Nephron (organoid): ENCODE measurements at regions not wholly inside any gene's neighbourhood (a gene's known extent, or its start where the extent isn't known, plus 50 kb on each side); places are given as distances from the start of the nearest gene placed in this dataset.

Experiments
- H3K27ac Mint-ChIP-seq, 3 experiments: 2 replicates each; pipeline ENCODE4 v1.8.0; 2020; ENCODE audit warnings: mixed read lengths in 3 of 3, mild to moderate bottlenecking in 2 of 3, moderate library complexity in 1 of 3
- H3K27me3 Mint-ChIP-seq: 2 replicates; pipeline ENCODE4 v1.8.0; 2021; ENCODE audit warnings: low read depth, mild to moderate bottlenecking, moderate library complexity, mixed read lengths
- H3K36me3 Mint-ChIP-seq: 2 replicates; pipeline ENCODE4 v1.8.0; 2020; ENCODE audit warnings: low read depth, mixed read lengths
- H3K4me1 Mint-ChIP-seq: 2 replicates; pipeline ENCODE4 v1.8.0; 2020; ENCODE audit warnings: mixed read lengths
- H3K4me3 Mint-ChIP-seq, 3 experiments: 2 replicates each; pipeline ENCODE4 v1.8.0; 2020; ENCODE audit warnings: mild to moderate bottlenecking in 3 of 3, mixed read lengths in 3 of 3, moderate library complexity in 2 of 3
- H3K9me3 Mint-ChIP-seq: 2 replicates; pipeline ENCODE4 v1.8.0; 2020; ENCODE audit warnings: mixed read lengths
- TF ChIP-seq, protein P1 (sequence below), 3 experiments: fragments of 200-600 bp; sonication (generic); IDR thresholded peaks; one replicate each; pipeline ENCODE4 v1.5.0; 2021; ENCODE audit warnings: antibody characterized with exemption in 3 of 3; ENCODE audit not compliant: unreplicated experiment in 3 of 3

DNA sequence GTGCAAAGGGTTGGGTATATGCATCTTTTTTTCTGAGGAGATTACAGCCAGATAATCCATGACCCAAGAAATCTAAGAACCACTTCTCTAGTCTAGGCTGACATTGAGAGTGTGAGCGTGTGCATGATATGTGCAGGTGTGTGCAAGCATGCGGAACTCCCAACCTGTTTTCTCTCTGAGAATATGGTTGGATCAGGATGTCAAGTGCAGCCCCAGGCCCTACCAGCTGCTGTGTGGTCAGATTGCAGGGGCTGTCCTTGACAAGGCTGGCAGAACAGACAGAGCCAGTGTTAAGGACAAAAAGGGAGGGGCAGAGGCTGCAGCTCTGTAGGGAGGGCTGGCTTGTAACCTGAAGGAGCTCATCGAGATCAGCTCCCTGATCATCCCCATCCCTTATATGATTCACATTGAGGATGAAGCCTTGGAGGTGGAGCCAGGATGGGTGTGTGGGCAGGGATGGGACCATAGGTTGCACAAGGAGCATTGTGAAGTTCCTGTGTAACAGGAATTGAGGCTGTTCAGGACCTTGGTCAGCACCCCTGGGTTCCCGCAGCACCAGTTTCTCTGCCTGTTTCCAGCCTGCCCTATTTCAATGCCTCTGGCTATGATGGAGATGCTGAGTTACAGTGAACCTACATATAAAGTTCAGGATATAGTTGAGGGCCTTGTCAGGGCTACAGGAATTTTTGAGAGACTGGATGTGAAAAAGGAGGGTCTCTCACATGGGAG, 52.6 kb upstream of the ARAP3 start:
- peaks cover 58% of the 10 kb centered on the region for H3K27me3 Mint-ChIP-seq
- TF ChIP-seq, protein P1, sequence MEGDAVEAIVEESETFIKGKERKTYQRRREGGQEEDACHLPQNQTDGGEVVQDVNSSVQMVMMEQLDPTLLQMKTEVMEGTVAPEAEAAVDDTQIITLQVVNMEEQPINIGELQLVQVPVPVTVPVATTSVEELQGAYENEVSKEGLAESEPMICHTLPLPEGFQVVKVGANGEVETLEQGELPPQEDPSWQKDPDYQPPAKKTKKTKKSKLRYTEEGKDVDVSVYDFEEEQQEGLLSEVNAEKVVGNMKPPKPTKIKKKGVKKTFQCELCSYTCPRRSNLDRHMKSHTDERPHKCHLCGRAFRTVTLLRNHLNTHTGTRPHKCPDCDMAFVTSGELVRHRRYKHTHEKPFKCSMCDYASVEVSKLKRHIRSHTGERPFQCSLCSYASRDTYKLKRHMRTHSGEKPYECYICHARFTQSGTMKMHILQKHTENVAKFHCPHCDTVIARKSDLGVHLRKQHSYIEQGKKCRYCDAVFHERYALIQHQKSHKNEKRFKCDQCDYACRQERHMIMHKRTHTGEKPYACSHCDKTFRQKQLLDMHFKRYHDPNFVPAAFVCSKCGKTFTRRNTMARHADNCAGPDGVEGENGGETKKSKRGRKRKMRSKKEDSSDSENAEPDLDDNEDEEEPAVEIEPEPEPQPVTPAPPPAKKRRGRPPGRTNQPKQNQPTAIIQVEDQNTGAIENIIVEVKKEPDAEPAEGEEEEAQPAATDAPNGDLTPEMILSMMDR (IDR thresholded peaks at IDR 0.05; ENCODE audit: unreplicated experiment in 3 of 3): no peak
- no peaks in the 10 kb centered on the region for H3K36me3 Mint-ChIP-seq
- H3K4me3 Mint-ChIP-seq: no peak overlapping the region
- H3K9me3 Mint-ChIP-seq: no peaks in the 10 kb centered on the region
- H3K27ac Mint-ChIP-seq: no peak overlapping the region
- no peaks in the 10 kb centered on the region for H3K4me1 Mint-ChIP-seq

DNA sequence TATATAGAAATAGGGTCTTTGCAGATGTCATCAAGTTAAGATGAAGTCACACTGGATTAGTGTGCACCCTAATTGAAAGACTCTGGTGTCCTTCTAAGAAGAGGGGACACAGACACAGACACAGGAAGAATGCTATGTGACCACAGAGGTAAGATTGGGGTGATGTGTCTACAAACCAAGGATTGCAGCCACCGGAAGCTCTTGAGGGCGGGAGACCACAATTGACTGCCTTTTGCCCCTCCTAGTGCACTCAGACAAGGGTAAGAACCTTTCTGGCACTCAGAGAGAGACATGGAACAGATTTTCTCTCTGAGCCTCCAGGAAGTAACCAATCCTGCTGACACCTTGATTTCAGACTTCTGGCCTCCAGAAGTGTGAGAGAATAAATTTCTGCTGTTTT, 51.2 kb upstream of the ARAP3 start:
- Mint-ChIP-seq H3K27me3 (peaks cover 60% of the 10 kb centered on the region), H3K4me1 (no peaks in the 10 kb centered on the region), H3K27ac (no peak overlapping the region), H3K36me3 (no peaks in the 10 kb centered on the region), H3K9me3 (no peaks in the 10 kb centered on the region), H3K4me3 (no peak overlapping the region)
- TF ChIP-seq, protein P1 (IDR thresholded peaks at IDR 0.05; ENCODE audit: unreplicated experiment in 3 of 3): no peak

DNA sequence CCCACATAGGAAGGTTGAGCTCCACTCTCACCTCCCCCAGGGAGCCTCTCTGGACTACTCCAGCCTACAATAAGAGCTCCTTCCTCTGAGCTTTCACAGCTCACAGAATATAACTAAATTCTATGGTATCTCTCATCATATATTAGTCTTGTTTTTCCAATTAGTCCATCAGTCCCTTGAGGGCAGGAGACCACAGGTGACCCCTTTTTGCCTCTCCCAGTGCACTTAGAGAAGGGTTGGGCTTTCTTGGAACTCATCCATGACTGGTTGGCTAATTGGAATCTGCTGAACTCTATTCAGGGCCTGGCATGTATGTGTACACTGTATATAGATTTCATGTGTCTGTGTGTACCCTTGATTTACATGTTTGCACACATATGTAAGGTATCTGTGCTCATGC, 50.4 kb upstream of the ARAP3 start:
- Mint-ChIP-seq H3K27ac (no peak overlapping the region), H3K36me3 (no peaks in the 10 kb centered on the region), H3K4me1 (no peaks in the 10 kb centered on the region), H3K4me3 (no peak overlapping the region), H3K9me3 (no peaks in the 10 kb centered on the region), H3K27me3 (peaks cover 56% of the 10 kb centered on the region)
- TF ChIP-seq, protein P1 (IDR thresholded peaks at IDR 0.05; ENCODE audit: unreplicated experiment in 3 of 3): no peak
